HG02943 (cell line): ENCODE measurements at regions not wholly inside any gene's neighbourhood (a gene's known extent, or its start where the extent isn't known, plus 50 kb on each side); places are given as distances from the start of the nearest gene placed in this dataset.

Experiments used
- ATAC-seq: cut with Tn5 transposase; IDR thresholded peaks from one replicate; pipeline ENCODE4 v1.9.1; 2021; ENCODE audit warnings: mild to moderate bottlenecking, low read depth, moderate library complexity; ENCODE audit not compliant: unreplicated experiment

- ATAC-seq: no peak
Observed at GRCh38 chr4:161008527-161008926, 1155.3 kb downstream of the FSTL5 start.

- ATAC-seq: no peak
Observed at GRCh38 chr4:161010227-161010626, 1153.6 kb downstream of the FSTL5 start.
